B cell (primary cell): ENCODE measurements at regions not wholly inside any gene's neighbourhood (a gene's known extent, or its start where the extent isn't known, plus 50 kb on each side); places are given as distances from the start of the nearest gene placed in this dataset.
"Not testable (repeated sequence)": the region's sequence is repeated elsewhere in the genome, so short reads cannot be mapped to it uniquely, and the experiment has no call there.

Source experiments
- ATAC-seq: fragments of 200-7000 bp; cut with Tn5 transposase; one replicate; pipeline ENCODE4 v1.10.0; 2021; ENCODE audit warnings: low read depth, mild to moderate bottlenecking, moderate number of reproducible peaks, moderate library complexity
- CTCF ChIA-PET: fragments of 350-600 bp; sonication (Branson Sonifier 250); formaldehyde crosslinking; loops from one replicate; lab custom pipeline; 2021; ENCODE audit warnings: antibody characterized with exemption, inconsistent platforms; lab: Charles Lee
- POLR2A ChIA-PET: fragments of 350-600 bp; sonication (Branson Sonifier 250); formaldehyde crosslinking; loops from one replicate; lab custom pipeline; 2021; ENCODE audit warnings: antibody characterized with exemption; lab: Charles Lee
- DNase-seq: peaks from one replicate; pipeline ENCODE4 v3.0.0; 2013
- H2AFZ ChIP-seq: 2 replicates; pipeline ENCODE4 v1.6.1; 2012; ENCODE audit warnings: mild to moderate bottlenecking, low read depth, low read length; ENCODE audit not compliant: insufficient read depth, poor library complexity, severe bottlenecking
- H3K27ac ChIP-seq, 2 donors: 1 replicate in 1 of 2; 2 replicates in 1 of 2; pipeline ENCODE4 v1.5.1; 2012 to 2013; ENCODE audit warnings: low read length in 2 of 2, mild to moderate bottlenecking in 2 of 2, moderate library complexity in 1 of 2
- H3K27me3 ChIP-seq, 4 experiments: fragments of 200-600 bp in 1 of 4; sonication (generic) in 1 of 4; replicated peaks in 1 of 4; 1 replicate in 2 of 4; 2 replicates in 2 of 4; pipeline versions ENCODE4 v1.6.1 to v1.7.0; 2013 to 2016; ENCODE audit warnings: low read length in 3 of 4, mild to moderate bottlenecking in 2 of 4, mixed read lengths in 1 of 4, moderate library complexity in 1 of 4; ENCODE audit not compliant: insufficient read depth in 4 of 4, control insufficient read depth in 3 of 4; ENCODE audit errors: control extremely low read depth in 1 of 4
- H3K36me3 ChIP-seq, 2 experiments: replicated peaks in 1 of 2; 1 replicate in 1 of 2; 2 replicates in 1 of 2; pipeline versions ENCODE4 v1.6.1 to v1.7.1; 2013; ENCODE audit warnings: low read length in 1 of 2; ENCODE audit not compliant: insufficient read depth in 2 of 2, control insufficient read depth in 1 of 2; ENCODE audit errors: control extremely low read depth in 1 of 2, extremely low read depth in 1 of 2
- H3K4me1 ChIP-seq, 2 donors: fragments of 200-600 bp in 1 of 2; sonication (generic) in 1 of 2; 1 replicate in 1 of 2; 2 replicates in 1 of 2; pipeline versions ENCODE4 v1.5.1 to v1.6.1; 2013 to 2017; ENCODE audit warnings: low read length in 2 of 2; ENCODE audit not compliant: control insufficient read depth in 2 of 2, insufficient read depth in 2 of 2
- H3K4me2 ChIP-seq: replicated peaks from 2 replicates; pipeline ENCODE3; 2012; ENCODE audit warnings: mild to moderate bottlenecking, low read depth, low read length; ENCODE audit not compliant: poor library complexity, severe bottlenecking
- H3K4me3 ChIP-seq, 5 experiments: fragments of 200-600 bp in 1 of 5; sonication (generic) in 1 of 5; 1 replicate in 3 of 5; 2 replicates in 2 of 5; pipeline versions ENCODE4 v1.5.1 to v1.7.0; 2011 to 2016; ENCODE audit warnings: low read length in 4 of 5, mild to moderate bottlenecking in 4 of 5, low read depth in 2 of 5, control low read depth in 1 of 5, moderate library complexity in 1 of 5; ENCODE audit not compliant: insufficient read depth in 1 of 5; ENCODE audit errors: control extremely low read depth in 1 of 5, extremely low read depth in 1 of 5
- H3K79me2 ChIP-seq: fragments of 200-600 bp; sonication (generic); one replicate; pipeline ENCODE4 v1.6.0; 2016; ENCODE audit warnings: low read length; ENCODE audit not compliant: control insufficient read depth, insufficient read depth
- H3K9ac ChIP-seq: fragments of 200-600 bp; sonication (generic); 2 replicates; pipeline ENCODE4 v1.6.1; 2017; ENCODE audit warnings: mild to moderate bottlenecking, low read length, moderate library complexity
- H3K9me3 ChIP-seq, 3 donors: one replicate each; pipeline versions ENCODE4 v1.6.1 to v1.7.1; 2013; ENCODE audit warnings: low read length in 2 of 3; ENCODE audit not compliant: control insufficient read depth in 2 of 3, insufficient read depth in 1 of 3; ENCODE audit errors: control extremely low read depth in 1 of 3
- H4K20me1 ChIP-seq: 2 replicates; pipeline ENCODE4 v1.6.0; 2012; ENCODE audit warnings: mild to moderate bottlenecking, low read length; ENCODE audit not compliant: insufficient read depth, control insufficient read depth, poor library complexity, severe bottlenecking
- H3K27ac Mint-ChIP-seq: one replicate; pipeline ENCODE4 v1.8.0; 2021; ENCODE audit warnings: mixed read lengths
- H3K27me3 Mint-ChIP-seq: one replicate; pipeline ENCODE4 v1.8.0; 2021; ENCODE audit warnings: mixed read lengths
- H3K4me1 Mint-ChIP-seq: one replicate; pipeline ENCODE4 v1.8.0; 2021; ENCODE audit warnings: mixed read lengths
- H3K4me3 Mint-ChIP-seq: one replicate; pipeline ENCODE4 v1.8.0; 2021; ENCODE audit warnings: mixed read lengths
- H3K9me3 Mint-ChIP-seq: one replicate; pipeline ENCODE4 v1.8.0; 2022; ENCODE audit warnings: mixed read lengths; ENCODE audit not compliant: insufficient read depth
- EZH2 ChIP-seq: IDR thresholded peaks from 2 replicates; pipeline ENCODE4 v1.6.1; 2012; ENCODE audit warnings: borderline replicate concordance, low read depth, mild to moderate bottlenecking, moderate library complexity, low read length; ENCODE audit not compliant: insufficient read depth, poor library complexity, severe bottlenecking
- WGBS: methylation state at CpG from one replicate; pipeline ENCODE4 v1.1.5; 2013; ENCODE audit warnings: missing lambda C conversion rate; ENCODE audit not compliant: insufficient coverage; 5-methylcytosine and 5-hydroxymethylcytosine counted together
- intact Hi-C: fragments of 100-400 bp; cut with micrococcal nuclease; formaldehyde crosslinking; loops from one replicate; pipeline ENCODE4 v1.10.0; 2022
- TF ChIP-seq, protein P1 (sequence below): fragments of 200-600 bp; IDR thresholded peaks from one replicate; pipeline ENCODE4 v1.8.0; 2022; ENCODE audit warnings: antibody characterized with exemption, mild to moderate bottlenecking

DNA sequence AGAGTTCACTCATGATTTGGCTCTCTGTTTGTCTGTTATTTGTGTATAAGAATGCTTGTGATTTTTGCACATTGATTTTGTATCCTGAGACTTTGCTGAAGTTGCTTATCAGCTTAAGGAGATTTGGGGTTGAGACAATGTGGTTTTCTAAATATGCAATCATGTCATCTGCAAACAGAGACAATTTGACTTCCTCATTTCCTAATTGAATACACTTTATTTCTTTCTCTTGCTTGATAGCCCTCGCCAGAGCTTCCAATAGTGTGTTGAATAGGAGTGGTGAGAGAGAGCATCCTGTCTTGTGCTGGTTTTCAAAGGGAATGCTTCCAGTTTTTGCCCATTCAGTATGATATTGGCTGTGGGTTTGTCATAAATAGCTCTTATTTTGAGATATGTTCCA lies 727.8 kb upstream of the HS6ST1 start:
- H3K4me3 Mint-ChIP-seq, ATAC-seq, H3K27me3 Mint-ChIP-seq, H3K27ac Mint-ChIP-seq, CTCF ChIA-PET, DNase-seq, H3K4me2 ChIP-seq, H3K4me1 Mint-ChIP-seq, H2AFZ ChIP-seq, intact Hi-C loops, H3K36me3 ChIP-seq, H3K27ac ChIP-seq, H3K9ac ChIP-seq, H3K4me1 ChIP-seq, H3K4me3 ChIP-seq, H3K9me3 Mint-ChIP-seq, H3K27me3 ChIP-seq, H4K20me1 ChIP-seq, H3K79me2 ChIP-seq, POLR2A ChIA-PET: not testable (repeated sequence)
- 57% methylated on average over 1 of the region's 1 CpG for WGBS
- H3K9me3 ChIP-seq = peaks cover 0 to 12% (median 0%) of the 10 kb centered on the region in 3 donors

DNA sequence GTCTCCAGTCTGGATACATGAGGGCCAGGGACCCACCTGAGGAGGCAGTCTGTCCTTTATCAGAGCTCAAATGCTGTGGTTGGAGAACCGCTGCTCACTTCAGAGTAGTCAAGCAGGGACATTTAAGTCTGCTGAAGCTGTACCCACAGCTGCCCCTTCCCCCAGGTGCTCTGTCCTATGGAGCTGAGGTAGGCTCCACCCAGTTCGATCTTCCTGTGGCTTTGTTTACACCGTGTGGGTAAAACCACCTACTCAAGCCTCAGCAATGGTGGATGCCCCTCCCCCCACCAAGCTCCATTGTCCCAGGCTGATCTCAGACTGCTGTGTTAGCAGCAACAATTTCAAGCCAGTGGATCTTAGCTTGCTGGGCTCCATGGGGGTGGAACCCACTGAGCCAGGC lies 731.4 kb upstream of the HS6ST1 start:
- ChIA-PET CTCF (no interaction called here), POLR2A (no interaction called here)
- Histone ChIP-seq H2AFZ (no peak overlapping the region), H3K27ac (no peak overlapping the region), H3K79me2 (no peaks in the 10 kb centered on the region), H3K9me3 (no peaks in the 10 kb centered on the region), H3K36me3 (no peaks in the 10 kb centered on the region), H3K4me1 (no peaks in the 10 kb centered on the region), H3K27me3 (peaks cover 0 to 4% (median 0%) of the 10 kb centered on the region in 4 experiments), H4K20me1 (no peaks in the 10 kb centered on the region), H3K4me3 (no peak overlapping the region), H3K4me2 (no peak overlapping the region), H3K9ac (no peak overlapping the region)
- Mint-ChIP-seq H3K27me3 (peaks cover 3% of the 10 kb centered on the region), H3K27ac (no peak overlapping the region), H3K4me3 (no peak overlapping the region), H3K9me3 (no peaks in the 10 kb centered on the region), H3K4me1 (no peaks in the 10 kb centered on the region)
- ATAC-seq (no peak), DNase-seq (no peak)
- TF ChIP-seq, protein P1, sequence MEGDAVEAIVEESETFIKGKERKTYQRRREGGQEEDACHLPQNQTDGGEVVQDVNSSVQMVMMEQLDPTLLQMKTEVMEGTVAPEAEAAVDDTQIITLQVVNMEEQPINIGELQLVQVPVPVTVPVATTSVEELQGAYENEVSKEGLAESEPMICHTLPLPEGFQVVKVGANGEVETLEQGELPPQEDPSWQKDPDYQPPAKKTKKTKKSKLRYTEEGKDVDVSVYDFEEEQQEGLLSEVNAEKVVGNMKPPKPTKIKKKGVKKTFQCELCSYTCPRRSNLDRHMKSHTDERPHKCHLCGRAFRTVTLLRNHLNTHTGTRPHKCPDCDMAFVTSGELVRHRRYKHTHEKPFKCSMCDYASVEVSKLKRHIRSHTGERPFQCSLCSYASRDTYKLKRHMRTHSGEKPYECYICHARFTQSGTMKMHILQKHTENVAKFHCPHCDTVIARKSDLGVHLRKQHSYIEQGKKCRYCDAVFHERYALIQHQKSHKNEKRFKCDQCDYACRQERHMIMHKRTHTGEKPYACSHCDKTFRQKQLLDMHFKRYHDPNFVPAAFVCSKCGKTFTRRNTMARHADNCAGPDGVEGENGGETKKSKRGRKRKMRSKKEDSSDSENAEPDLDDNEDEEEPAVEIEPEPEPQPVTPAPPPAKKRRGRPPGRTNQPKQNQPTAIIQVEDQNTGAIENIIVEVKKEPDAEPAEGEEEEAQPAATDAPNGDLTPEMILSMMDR = no peak
- TF ChIP-seq EZH2 = no peak
- 37% methylated on average over 3 of the region's 3 CpGs for WGBS
- intact Hi-C loops = no loop called here
